RWPE2 (cell line): ENCODE measurements at regions not wholly inside any gene's neighbourhood (a gene's known extent, or its start where the extent isn't known, plus 50 kb on each side); places are given as distances from the start of the nearest gene placed in this dataset.

Source experiments
- ATAC-seq: fragments of 200-7000 bp; cut with Tn5 transposase; 3 replicates; pipeline ENCODE4 v1.9.1; 2021; ENCODE audit warnings: low read depth
- DNase-seq: peaks from one replicate; pipeline ENCODE4 v3.0.0-alpha.2; 2020; ENCODE audit warnings: low spot score
- H3K27ac ChIP-seq: fragments of 450-650 bp; 2 replicates; pipeline ENCODE4 v1.5.1; 2017; ENCODE audit warnings: mild to moderate bottlenecking; ENCODE audit not compliant: poor library complexity, severe bottlenecking
- H3K27me3 ChIP-seq: fragments of 250-450 bp; sonication (Bioruptor Pico); 2 replicates; pipeline ENCODE4 v1.5.1; 2021; ENCODE audit warnings: mild to moderate bottlenecking, moderate library complexity; ENCODE audit not compliant: insufficient read depth, poor library complexity, severe bottlenecking
- H3K36me3 ChIP-seq: fragments of 250-450 bp; sonication (Bioruptor Pico); 2 replicates; pipeline ENCODE4 v1.5.1; 2020; ENCODE audit warnings: low read depth, mild to moderate bottlenecking, moderate library complexity
- H3K4me1 ChIP-seq: fragments of 250-450 bp; sonication (Bioruptor Pico); 2 replicates; pipeline ENCODE4 v1.5.1; 2021; ENCODE audit warnings: mild to moderate bottlenecking, moderate library complexity; ENCODE audit not compliant: insufficient read depth, poor library complexity, severe bottlenecking
- H3K4me3 ChIP-seq: fragments of 250-450 bp; sonication (Bioruptor Pico); 2 replicates; pipeline ENCODE4 v1.5.1; 2021; ENCODE audit warnings: mild to moderate bottlenecking, moderate library complexity; ENCODE audit not compliant: severe bottlenecking
- H3K9me3 ChIP-seq: fragments of 250-450 bp; sonication (Bioruptor Pico); 2 replicates; pipeline ENCODE4 v1.5.1; 2021; ENCODE audit warnings: mild to moderate bottlenecking, moderate library complexity; ENCODE audit not compliant: severe bottlenecking
- TF ChIP-seq, protein P1 (sequence below): fragments of 450-650 bp; IDR thresholded peaks from one replicate; pipeline ENCODE4 v1.5.1; 2017; ENCODE audit warnings: mild to moderate bottlenecking, moderate library complexity; ENCODE audit not compliant: poor library complexity, severe bottlenecking

GRCh38 chr12:74971201-74971600 is 238.4 kb downstream of the KCNC2 start:
- ATAC-seq: no peak
- no peaks in the 10 kb centered on the region for H3K4me1 ChIP-seq
- TF ChIP-seq, protein P1, sequence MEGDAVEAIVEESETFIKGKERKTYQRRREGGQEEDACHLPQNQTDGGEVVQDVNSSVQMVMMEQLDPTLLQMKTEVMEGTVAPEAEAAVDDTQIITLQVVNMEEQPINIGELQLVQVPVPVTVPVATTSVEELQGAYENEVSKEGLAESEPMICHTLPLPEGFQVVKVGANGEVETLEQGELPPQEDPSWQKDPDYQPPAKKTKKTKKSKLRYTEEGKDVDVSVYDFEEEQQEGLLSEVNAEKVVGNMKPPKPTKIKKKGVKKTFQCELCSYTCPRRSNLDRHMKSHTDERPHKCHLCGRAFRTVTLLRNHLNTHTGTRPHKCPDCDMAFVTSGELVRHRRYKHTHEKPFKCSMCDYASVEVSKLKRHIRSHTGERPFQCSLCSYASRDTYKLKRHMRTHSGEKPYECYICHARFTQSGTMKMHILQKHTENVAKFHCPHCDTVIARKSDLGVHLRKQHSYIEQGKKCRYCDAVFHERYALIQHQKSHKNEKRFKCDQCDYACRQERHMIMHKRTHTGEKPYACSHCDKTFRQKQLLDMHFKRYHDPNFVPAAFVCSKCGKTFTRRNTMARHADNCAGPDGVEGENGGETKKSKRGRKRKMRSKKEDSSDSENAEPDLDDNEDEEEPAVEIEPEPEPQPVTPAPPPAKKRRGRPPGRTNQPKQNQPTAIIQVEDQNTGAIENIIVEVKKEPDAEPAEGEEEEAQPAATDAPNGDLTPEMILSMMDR: no peak

GRCh38 chr12:74977832-74978481 is 231.7 kb downstream of the KCNC2 start:
- Histone ChIP-seq H3K27ac (no peak overlapping the region), H3K4me3 (no peak overlapping the region), H3K27me3 (no peaks in the 10 kb centered on the region), H3K9me3 (no peaks in the 10 kb centered on the region), H3K36me3 (no peaks in the 10 kb centered on the region), H3K4me1 (no peaks in the 10 kb centered on the region)
- TF ChIP-seq, protein P1: no peak
- DNase-seq: no peak
- ATAC-seq: no peak

More at GRCh38 chr12:74971201-74971600, 238.4 kb downstream of the KCNC2 start:
- H3K4me3 ChIP-seq: no peak overlapping the region
- no peak overlapping the region for H3K27ac ChIP-seq
- no peak for DNase-seq
- H3K27me3 ChIP-seq: no peaks in the 10 kb centered on the region
- H3K36me3 ChIP-seq: no peaks in the 10 kb centered on the region
- H3K9me3 ChIP-seq: no peaks in the 10 kb centered on the region

DNA sequence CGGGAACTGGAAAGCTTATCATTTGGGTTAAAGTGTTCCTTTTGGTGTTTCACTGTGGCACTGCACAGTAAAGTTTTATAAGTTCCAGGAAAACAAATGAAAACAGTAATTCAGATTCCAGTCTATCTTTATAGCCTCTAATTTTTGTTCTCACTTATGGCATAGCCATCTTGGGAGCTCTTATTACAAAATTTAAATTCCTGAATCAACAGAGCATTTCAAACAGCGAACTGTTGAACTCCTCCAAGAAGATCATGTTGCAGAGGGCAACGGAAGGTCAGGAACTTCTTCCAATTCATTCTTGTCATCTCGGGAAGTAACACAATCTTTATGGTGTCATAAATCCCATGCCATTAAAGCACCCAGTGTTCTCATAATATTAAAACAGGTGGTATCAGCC is 229.1 kb downstream of the KCNC2 start:
- no peak overlapping the region for H3K27ac ChIP-seq
- no peak for DNase-seq
- no peak for ATAC-seq

GRCh38 chr12:74981541-74981940 is 228.1 kb downstream of the KCNC2 start:
- no peaks in the 10 kb centered on the region for H3K9me3 ChIP-seq
- H3K4me3 ChIP-seq: no peak overlapping the region
- H3K27ac ChIP-seq: no peak overlapping the region
- no peaks in the 10 kb centered on the region for H3K4me1 ChIP-seq
- ATAC-seq (no peak), DNase-seq (no peak)
- no peaks in the 10 kb centered on the region for H3K36me3 ChIP-seq
- H3K27me3 ChIP-seq: no peaks in the 10 kb centered on the region
- TF ChIP-seq, protein P1: no peak

More for the DNA sequence above, 229.1 kb downstream of the KCNC2 start:
- TF ChIP-seq, protein P1: no peak
- H3K27me3 ChIP-seq: no peaks in the 10 kb centered on the region
- no peaks in the 10 kb centered on the region for H3K9me3 ChIP-seq
- no peaks in the 10 kb centered on the region for H3K4me1 ChIP-seq
- H3K4me3 ChIP-seq: no peak overlapping the region
- H3K36me3 ChIP-seq: no peaks in the 10 kb centered on the region

DNA sequence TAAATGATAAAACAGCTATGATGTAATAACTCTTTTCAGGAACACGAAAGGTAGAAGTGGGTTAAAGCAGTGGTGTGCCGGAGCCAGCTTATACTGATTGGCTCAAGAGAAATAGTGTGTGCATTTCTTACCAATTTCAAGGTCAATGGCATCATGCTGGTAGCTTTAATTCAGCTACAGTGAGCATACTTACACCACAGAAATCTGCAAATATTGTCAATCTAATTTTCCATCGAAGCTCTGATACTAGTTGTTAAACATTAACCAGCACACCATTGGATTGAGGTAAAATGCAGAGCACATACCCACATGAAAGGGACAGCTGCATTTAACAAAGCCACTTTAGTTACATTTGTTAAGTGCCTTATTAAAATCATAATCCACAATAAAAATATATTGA is 225.7 kb downstream of the KCNC2 start:
- Histone ChIP-seq H3K4me1 (no peaks in the 10 kb centered on the region), H3K4me3 (no peak overlapping the region), H3K27ac (no peak overlapping the region), H3K27me3 (no peaks in the 10 kb centered on the region), H3K9me3 (no peaks in the 10 kb centered on the region), H3K36me3 (no peaks in the 10 kb centered on the region)
- TF ChIP-seq, protein P1: no peak
- ATAC-seq: no peak
- no peak for DNase-seq
